Panc1 (cell line): ENCODE measurements at regions not wholly inside any gene's neighbourhood (a gene's known extent, or its start where the extent isn't known, plus 50 kb on each side); places are given as distances from the start of the nearest gene placed in this dataset.

Experiments
- POLR2AphosphoS5 ChIP-seq: IDR thresholded peaks from 2 replicates; pipeline ENCODE4 v1.6.1; 2012; ENCODE audit warnings: mild to moderate bottlenecking, low read depth, low read length, moderate library complexity
- SIN3A ChIP-seq: IDR thresholded peaks from 2 replicates; pipeline ENCODE4 v1.6.1; 2012; ENCODE audit warnings: low read depth, mild to moderate bottlenecking, low read length, moderate library complexity, borderline replicate concordance; ENCODE audit not compliant: insufficient read depth
- TCF7L2 ChIP-seq: IDR thresholded peaks from 2 replicates; pipeline ENCODE4 v1.6.1; 2011; ENCODE audit warnings: mild to moderate bottlenecking, low read depth, low read length, inconsistent platforms
- TF ChIP-seq, protein P1 (sequence below): fragments of 450-650 bp; IDR thresholded peaks from 2 replicates; pipeline ENCODE4 v1.5.1; 2017; ENCODE audit warnings: mild to moderate bottlenecking
- TF ChIP-seq, protein P2 (sequence below), 2 experiments: IDR thresholded peaks; 2 replicates each; pipeline ENCODE4 v1.6.1; 2011 to 2012; ENCODE audit warnings: low read depth in 2 of 2, control low read depth in 1 of 2, low read length in 1 of 2, mild to moderate bottlenecking in 1 of 2, moderate library complexity in 1 of 2; ENCODE audit not compliant: insufficient read depth in 1 of 2

DNA sequence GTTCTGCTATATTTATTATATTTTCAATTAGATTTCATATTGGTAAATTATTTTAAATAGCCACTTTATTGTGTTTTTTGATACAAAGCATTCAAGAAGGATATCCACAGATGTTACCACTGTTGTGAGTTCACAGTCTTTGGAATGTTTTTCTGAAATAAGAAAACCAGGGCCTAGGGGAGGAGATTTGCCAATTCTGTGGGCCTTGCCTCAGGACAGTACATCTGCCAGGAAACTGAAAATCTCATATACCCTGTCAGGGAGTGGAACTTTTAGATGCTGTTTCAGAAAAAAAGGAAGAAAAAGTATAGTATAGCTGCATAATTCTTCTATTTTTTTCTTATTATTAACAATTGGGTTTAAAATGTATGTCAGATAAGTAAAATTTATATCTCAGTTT is 995.9 kb upstream of the ADGRB3 start:
- TF ChIP-seq, protein P1, sequence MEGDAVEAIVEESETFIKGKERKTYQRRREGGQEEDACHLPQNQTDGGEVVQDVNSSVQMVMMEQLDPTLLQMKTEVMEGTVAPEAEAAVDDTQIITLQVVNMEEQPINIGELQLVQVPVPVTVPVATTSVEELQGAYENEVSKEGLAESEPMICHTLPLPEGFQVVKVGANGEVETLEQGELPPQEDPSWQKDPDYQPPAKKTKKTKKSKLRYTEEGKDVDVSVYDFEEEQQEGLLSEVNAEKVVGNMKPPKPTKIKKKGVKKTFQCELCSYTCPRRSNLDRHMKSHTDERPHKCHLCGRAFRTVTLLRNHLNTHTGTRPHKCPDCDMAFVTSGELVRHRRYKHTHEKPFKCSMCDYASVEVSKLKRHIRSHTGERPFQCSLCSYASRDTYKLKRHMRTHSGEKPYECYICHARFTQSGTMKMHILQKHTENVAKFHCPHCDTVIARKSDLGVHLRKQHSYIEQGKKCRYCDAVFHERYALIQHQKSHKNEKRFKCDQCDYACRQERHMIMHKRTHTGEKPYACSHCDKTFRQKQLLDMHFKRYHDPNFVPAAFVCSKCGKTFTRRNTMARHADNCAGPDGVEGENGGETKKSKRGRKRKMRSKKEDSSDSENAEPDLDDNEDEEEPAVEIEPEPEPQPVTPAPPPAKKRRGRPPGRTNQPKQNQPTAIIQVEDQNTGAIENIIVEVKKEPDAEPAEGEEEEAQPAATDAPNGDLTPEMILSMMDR: no peak
- TF ChIP-seq, protein P2, sequence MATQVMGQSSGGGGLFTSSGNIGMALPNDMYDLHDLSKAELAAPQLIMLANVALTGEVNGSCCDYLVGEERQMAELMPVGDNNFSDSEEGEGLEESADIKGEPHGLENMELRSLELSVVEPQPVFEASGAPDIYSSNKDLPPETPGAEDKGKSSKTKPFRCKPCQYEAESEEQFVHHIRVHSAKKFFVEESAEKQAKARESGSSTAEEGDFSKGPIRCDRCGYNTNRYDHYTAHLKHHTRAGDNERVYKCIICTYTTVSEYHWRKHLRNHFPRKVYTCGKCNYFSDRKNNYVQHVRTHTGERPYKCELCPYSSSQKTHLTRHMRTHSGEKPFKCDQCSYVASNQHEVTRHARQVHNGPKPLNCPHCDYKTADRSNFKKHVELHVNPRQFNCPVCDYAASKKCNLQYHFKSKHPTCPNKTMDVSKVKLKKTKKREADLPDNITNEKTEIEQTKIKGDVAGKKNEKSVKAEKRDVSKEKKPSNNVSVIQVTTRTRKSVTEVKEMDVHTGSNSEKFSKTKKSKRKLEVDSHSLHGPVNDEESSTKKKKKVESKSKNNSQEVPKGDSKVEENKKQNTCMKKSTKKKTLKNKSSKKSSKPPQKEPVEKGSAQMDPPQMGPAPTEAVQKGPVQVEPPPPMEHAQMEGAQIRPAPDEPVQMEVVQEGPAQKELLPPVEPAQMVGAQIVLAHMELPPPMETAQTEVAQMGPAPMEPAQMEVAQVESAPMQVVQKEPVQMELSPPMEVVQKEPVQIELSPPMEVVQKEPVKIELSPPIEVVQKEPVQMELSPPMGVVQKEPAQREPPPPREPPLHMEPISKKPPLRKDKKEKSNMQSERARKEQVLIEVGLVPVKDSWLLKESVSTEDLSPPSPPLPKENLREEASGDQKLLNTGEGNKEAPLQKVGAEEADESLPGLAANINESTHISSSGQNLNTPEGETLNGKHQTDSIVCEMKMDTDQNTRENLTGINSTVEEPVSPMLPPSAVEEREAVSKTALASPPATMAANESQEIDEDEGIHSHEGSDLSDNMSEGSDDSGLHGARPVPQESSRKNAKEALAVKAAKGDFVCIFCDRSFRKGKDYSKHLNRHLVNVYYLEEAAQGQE (IDR thresholded peaks at IDR 0.05; ENCODE audit: insufficient read depth in 1 of 2, low read depth in 2 of 2, low read length in 1 of 2): no peak
- no peak for TF ChIP-seq SIN3A
- no peak for TF ChIP-seq POLR2AphosphoS5
- TF ChIP-seq TCF7L2: no peak
